Breast epithelium (tissue), 4 donors: ENCODE measurements at regions not wholly inside any gene's neighbourhood (a gene's known extent, or its start where the extent isn't known, plus 50 kb on each side); places are given as distances from the start of the nearest gene placed in this dataset.

Source experiments
- DNase-seq, 2 donors: peaks; one replicate each; pipeline ENCODE4 v3.0.0-alpha.2; 2019; ENCODE audit warnings: low spot score in 2 of 2
- H3K27ac ChIP-seq, 2 donors: fragments of 200-600 bp; sonication (generic) in 1 of 2; one replicate each; pipeline ENCODE4 v1.5.1; 2016 to 2019; ENCODE audit warnings: mild to moderate bottlenecking in 1 of 2
- H3K27me3 ChIP-seq, 2 donors: fragments of 200-600 bp; sonication (generic) in 1 of 2; one replicate each; pipeline versions ENCODE4 v1.5.1 to v1.6.0; 2017 to 2019; ENCODE audit warnings: control low read depth in 1 of 2, mild to moderate bottlenecking in 1 of 2
- H3K36me3 ChIP-seq: fragments of 200-600 bp; one replicate; pipeline ENCODE4 v1.5.1; 2019
- H3K4me1 ChIP-seq, 2 donors: fragments of 200-600 bp; sonication (generic); one replicate each; pipeline ENCODE4 v1.5.1; 2016 to 2019; ENCODE audit warnings: control low read depth in 1 of 2
- H3K4me3 ChIP-seq, 3 donors: fragments of 200-600 bp; sonication (generic); 1 replicate in 2 of 3; 2 replicates in 1 of 3; pipeline ENCODE4 v1.5.1; 2016 to 2019; ENCODE audit warnings: mild to moderate bottlenecking in 3 of 3, moderate library complexity in 2 of 3
- H3K9me3 ChIP-seq, 2 donors: fragments of 200-600 bp; sonication (generic) in 1 of 2; one replicate each; pipeline ENCODE4 v1.5.1; 2016 to 2019; ENCODE audit warnings: control low read depth in 1 of 2
- POLR2A ChIP-seq: fragments of 450-650 bp; IDR thresholded peaks from one replicate; pipeline ENCODE4 v1.6.1; 2016; ENCODE audit warnings: antibody characterized with exemption, mild to moderate bottlenecking, moderate library complexity
- POLR2AphosphoS5 ChIP-seq, 3 donors: sonication (generic); formaldehyde crosslinking; IDR thresholded peaks; one replicate each; pipeline ENCODE4 v1.6.1; 2017; ENCODE audit warnings: antibody characterized with exemption in 3 of 3
- intact Hi-C: fragments of 100-400 bp; cut with DNase I; formaldehyde crosslinking; loops from one replicate; pipeline ENCODE4 v1.15.1; 2023; ENCODE audit warnings: low total_unique reads
- TF ChIP-seq, protein P1 (sequence below), 3 donors: fragments of 450-650 bp; IDR thresholded peaks; one replicate each; pipeline ENCODE4 v1.5.1; 2016 to 2017; ENCODE audit warnings: antibody characterized with exemption in 3 of 3, mild to moderate bottlenecking in 3 of 3, moderate library complexity in 3 of 3

DNA sequence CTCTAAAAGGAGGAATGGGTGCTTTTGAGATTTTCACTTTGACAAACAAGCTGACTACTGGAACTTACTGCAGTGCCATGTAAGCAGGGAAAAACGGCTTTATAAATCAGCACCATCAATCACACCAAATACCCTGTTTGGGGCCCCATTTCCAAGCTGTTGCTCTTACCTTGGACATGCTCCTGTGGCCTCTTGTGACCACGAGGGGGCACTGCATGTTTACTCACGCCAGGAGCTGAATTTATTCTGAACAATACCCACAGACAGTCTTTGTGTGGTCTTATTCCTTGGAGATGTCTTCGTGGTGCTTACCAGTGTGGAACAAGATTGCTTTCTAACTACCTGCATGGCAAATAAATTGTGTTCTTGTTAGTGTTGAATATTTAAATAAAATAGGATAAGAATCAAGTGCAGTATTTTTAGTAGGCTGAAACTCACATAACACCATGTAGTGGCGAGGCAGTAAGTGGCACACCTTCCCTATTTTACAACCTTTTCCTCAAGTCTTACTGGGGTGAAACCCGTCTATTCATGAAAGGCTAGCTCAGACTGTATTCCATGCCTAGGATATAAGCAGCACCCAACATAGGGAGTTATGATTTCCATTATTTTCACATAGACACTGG, 155.5 kb upstream of the NMUR2 start:
- Histone ChIP-seq H3K9me3 (no peaks in the 10 kb centered on the region), H3K4me1 (no peaks in the 10 kb centered on the region), H3K36me3 (no peaks in the 10 kb centered on the region), H3K27ac (no peak overlapping the region), H3K27me3 (no peaks in the 10 kb centered on the region), H3K4me3 (no peak overlapping the region)
- TF ChIP-seq POLR2A: no peak
- no peak for TF ChIP-seq POLR2AphosphoS5 (IDR thresholded peaks at IDR 0.05)
- TF ChIP-seq, protein P1, sequence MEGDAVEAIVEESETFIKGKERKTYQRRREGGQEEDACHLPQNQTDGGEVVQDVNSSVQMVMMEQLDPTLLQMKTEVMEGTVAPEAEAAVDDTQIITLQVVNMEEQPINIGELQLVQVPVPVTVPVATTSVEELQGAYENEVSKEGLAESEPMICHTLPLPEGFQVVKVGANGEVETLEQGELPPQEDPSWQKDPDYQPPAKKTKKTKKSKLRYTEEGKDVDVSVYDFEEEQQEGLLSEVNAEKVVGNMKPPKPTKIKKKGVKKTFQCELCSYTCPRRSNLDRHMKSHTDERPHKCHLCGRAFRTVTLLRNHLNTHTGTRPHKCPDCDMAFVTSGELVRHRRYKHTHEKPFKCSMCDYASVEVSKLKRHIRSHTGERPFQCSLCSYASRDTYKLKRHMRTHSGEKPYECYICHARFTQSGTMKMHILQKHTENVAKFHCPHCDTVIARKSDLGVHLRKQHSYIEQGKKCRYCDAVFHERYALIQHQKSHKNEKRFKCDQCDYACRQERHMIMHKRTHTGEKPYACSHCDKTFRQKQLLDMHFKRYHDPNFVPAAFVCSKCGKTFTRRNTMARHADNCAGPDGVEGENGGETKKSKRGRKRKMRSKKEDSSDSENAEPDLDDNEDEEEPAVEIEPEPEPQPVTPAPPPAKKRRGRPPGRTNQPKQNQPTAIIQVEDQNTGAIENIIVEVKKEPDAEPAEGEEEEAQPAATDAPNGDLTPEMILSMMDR (IDR thresholded peaks at IDR 0.05): peak in 2 of 3 donors; percentile 31 to 46
- intact Hi-C loops: no loop called here
- no peak for DNase-seq

DNA sequence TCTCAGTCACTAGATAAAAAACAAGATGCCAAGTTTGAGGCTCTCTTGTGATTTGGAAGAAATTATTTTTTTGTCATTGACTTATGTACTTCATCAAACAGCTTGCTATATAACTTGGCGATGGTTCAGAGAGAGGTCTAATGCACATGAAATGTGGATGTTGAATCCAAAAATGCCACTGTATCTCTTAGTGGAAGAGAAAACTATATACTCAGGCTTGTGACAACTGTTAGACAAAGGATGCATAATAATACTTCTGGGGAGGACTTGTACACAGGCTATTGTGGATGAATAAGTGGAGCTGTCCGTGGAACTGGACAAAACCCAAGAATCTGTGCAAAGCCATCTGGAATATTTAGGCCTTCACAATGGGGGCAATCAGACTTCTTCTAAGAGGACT, 162.9 kb upstream of the NMUR2 start:
- H3K36me3 ChIP-seq: no peaks in the 10 kb centered on the region
- H3K4me1 ChIP-seq: no peaks in the 10 kb centered on the region
- H3K4me3 ChIP-seq: no peak overlapping the region
- intact Hi-C loops: no loop called here
- H3K27me3 ChIP-seq: no peaks in the 10 kb centered on the region
- TF ChIP-seq, protein P1 (IDR thresholded peaks at IDR 0.05): no peak
- TF ChIP-seq POLR2AphosphoS5 (IDR thresholded peaks at IDR 0.05): no peak
- no peak for TF ChIP-seq POLR2A
- DNase-seq: no peak
- H3K27ac ChIP-seq: peak overlapping the region in 1 of 2 donors; percentile 32
- no peaks in the 10 kb centered on the region for H3K9me3 ChIP-seq

DNA sequence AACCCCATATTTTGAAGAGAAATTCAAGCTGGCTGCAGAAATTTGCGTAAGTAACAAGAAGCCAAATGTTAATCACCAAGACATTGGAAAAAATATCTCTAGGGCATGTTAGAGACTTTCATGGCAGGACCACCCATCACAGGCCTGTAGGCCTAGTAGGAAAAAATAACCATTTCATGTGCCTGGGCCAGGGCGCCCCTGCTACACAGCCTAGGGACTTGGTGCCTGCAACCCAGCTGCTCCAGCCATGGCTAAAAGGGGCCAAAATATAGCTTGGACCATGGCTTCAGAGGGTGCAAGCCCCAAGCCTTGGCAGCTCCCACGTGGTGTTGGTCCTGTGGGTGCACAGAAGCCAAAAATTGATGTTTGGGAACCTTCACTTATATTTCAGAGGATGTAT, 167.7 kb upstream of the NMUR2 start:
- Histone ChIP-seq H3K27me3 (no peaks in the 10 kb centered on the region), H3K27ac (no peak overlapping the region), H3K4me3 (no peak overlapping the region), H3K4me1 (no peaks in the 10 kb centered on the region), H3K9me3 (no peaks in the 10 kb centered on the region), H3K36me3 (no peaks in the 10 kb centered on the region)
- no peak for TF ChIP-seq POLR2A
- TF ChIP-seq POLR2AphosphoS5 (IDR thresholded peaks at IDR 0.05): no peak
- intact Hi-C loops: no loop called here
- no peak for DNase-seq

GRCh38 chr5:152584103-152584502, 179.0 kb upstream of the NMUR2 start:
- DNase-seq: no peak
- intact Hi-C loops: loop anchor here (5.0 kb wide), 1 partner anchor 412 kb away; no protein-coding TSS in a partner anchor
- Histone ChIP-seq H3K4me3 (no peak overlapping the region), H3K36me3 (no peaks in the 10 kb centered on the region), H3K27ac (no peak overlapping the region), H3K4me1 (no peaks in the 10 kb centered on the region), H3K27me3 (no peaks in the 10 kb centered on the region), H3K9me3 (peaks cover 3 to 22% of the 10 kb centered on the region in 2 donors)
- TF ChIP-seq POLR2AphosphoS5 (IDR thresholded peaks at IDR 0.05) (no peak), POLR2A (no peak)
- TF ChIP-seq, protein P1 (IDR thresholded peaks at IDR 0.05): no peak

DNA sequence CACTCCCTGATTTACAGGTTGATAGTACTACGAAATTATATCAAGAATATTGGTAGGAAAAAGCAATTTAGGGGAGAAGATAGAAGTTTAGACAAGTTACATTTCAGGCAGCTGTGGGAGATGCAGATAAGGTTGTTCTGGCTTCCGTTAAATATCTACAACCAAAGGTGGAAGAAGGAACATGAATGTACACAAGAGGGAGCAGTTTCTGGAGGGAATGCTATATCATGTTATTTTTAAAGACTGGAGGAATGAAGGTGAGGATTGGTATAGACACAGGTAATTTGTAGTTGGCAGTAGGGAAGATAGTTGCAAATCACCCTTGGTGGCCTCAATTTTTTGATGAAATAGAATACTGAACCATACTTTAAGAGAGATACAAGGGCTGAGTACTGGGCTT, 187.3 kb upstream of the NMUR2 start:
- TF ChIP-seq POLR2AphosphoS5 (IDR thresholded peaks at IDR 0.05) (no peak), POLR2A (no peak)
- TF ChIP-seq, protein P1 (IDR thresholded peaks at IDR 0.05): no peak
- no peaks in the 10 kb centered on the region for H3K36me3 ChIP-seq
- H3K27me3 ChIP-seq: no peaks in the 10 kb centered on the region
- intact Hi-C loops: no loop called here
- no peak for DNase-seq
- no peak overlapping the region for H3K4me3 ChIP-seq
- H3K27ac ChIP-seq: no peak overlapping the region
- no peaks in the 10 kb centered on the region for H3K4me1 ChIP-seq
- H3K9me3 ChIP-seq: peaks cover 0 to 17% of the 10 kb centered on the region in 2 donors

- Histone ChIP-seq H3K27ac (no peak overlapping the region), H3K27me3 (no peaks in the 10 kb centered on the region), H3K4me1 (no peaks in the 10 kb centered on the region), H3K4me3 (no peak overlapping the region), H3K36me3 (no peaks in the 10 kb centered on the region), H3K9me3 (peaks cover 0 to 7% of the 10 kb centered on the region in 2 donors)
- no peak for DNase-seq
- intact Hi-C loops: no loop called here
- TF ChIP-seq POLR2AphosphoS5 (IDR thresholded peaks at IDR 0.05) (no peak), POLR2A (no peak)
- TF ChIP-seq, protein P1 (IDR thresholded peaks at IDR 0.05): no peak
Measured at GRCh38 chr5:152593388-152593787, 188.3 kb upstream of the NMUR2 start.
